Activated CD8-positive, alpha-beta T cell treated with anti-CD3 and anti-CD28 coated beads for 36 hours (primary cell): ENCODE measurements at regions not wholly inside any gene's neighbourhood (a gene's known extent, or its start where the extent isn't known, plus 50 kb on each side); places are given as distances from the start of the nearest gene placed in this dataset.

Experiments used
- ATAC-seq: fragments of 200-7000 bp; cut with Tn5 transposase; one replicate; pipeline ENCODE4 v1.10.0; 2021; ENCODE audit warnings: mild to moderate bottlenecking, moderate library complexity
- CTCF ChIA-PET: fragments of 350-600 bp; sonication (Branson Sonifier 250); formaldehyde crosslinking; loops from one replicate; lab custom pipeline; 2021; ENCODE audit warnings: antibody characterized with exemption; lab: Charles Lee
- POLR2A ChIA-PET: fragments of 350-600 bp; sonication (Branson Sonifier 250); formaldehyde crosslinking; loops from one replicate; lab custom pipeline; 2021; ENCODE audit warnings: antibody characterized with exemption; lab: Charles Lee
- DNase-seq: peaks from one replicate; pipeline ENCODE4 v3.0.0-alpha.2; 2020
- H3K27ac Mint-ChIP-seq: one replicate; pipeline ENCODE4 v1.8.0; 2021; ENCODE audit warnings: mild to moderate bottlenecking, mixed read lengths
- H3K27me3 Mint-ChIP-seq: one replicate; pipeline ENCODE4 v1.8.0; 2021; ENCODE audit warnings: mixed read lengths
- H3K36me3 Mint-ChIP-seq: one replicate; pipeline ENCODE4 v1.8.0; 2021; ENCODE audit warnings: low read depth, mixed read lengths
- H3K4me1 Mint-ChIP-seq: one replicate; pipeline ENCODE4 v1.8.0; 2021; ENCODE audit warnings: low read depth, mixed read lengths
- H3K4me3 Mint-ChIP-seq: one replicate; pipeline ENCODE4 v1.8.0; 2021; ENCODE audit warnings: mild to moderate bottlenecking, moderate library complexity, mixed read lengths
- H3K9me3 Mint-ChIP-seq: one replicate; pipeline ENCODE4 v1.8.0; 2021; ENCODE audit warnings: mixed read lengths
- intact Hi-C: fragments of 100-400 bp; cut with micrococcal nuclease; formaldehyde crosslinking; loops from one replicate; pipeline ENCODE4 v1.10.0; 2022
- TF ChIP-seq, protein P1 (sequence below): fragments of 200-600 bp; IDR thresholded peaks from one replicate; pipeline ENCODE4 v1.8.0; 2022; ENCODE audit warnings: antibody characterized with exemption, mild to moderate bottlenecking

DNA sequence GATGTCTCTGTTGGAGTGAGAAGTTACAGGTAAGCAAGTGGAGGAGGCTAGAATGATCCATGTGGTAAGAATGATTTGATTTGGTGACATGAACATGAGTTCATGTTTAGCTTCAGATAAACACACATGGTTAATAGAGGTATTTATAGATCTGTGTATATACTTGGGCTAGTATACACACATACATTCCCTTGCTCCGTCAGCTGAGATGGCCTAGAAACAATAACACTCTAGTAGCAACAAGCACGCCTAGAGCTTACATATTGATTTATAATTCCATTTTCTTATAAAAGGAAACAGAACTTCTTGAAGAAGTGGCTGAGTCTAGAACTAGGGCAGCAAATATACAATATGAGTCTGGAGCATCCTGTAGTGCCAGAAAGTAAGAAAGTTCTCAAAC, 223.0 kb downstream of the RND3 start:
- ChIA-PET POLR2A (no interaction called here), CTCF (no interaction called here)
- no peak overlapping the region for H3K27ac Mint-ChIP-seq
- TF ChIP-seq, protein P1, sequence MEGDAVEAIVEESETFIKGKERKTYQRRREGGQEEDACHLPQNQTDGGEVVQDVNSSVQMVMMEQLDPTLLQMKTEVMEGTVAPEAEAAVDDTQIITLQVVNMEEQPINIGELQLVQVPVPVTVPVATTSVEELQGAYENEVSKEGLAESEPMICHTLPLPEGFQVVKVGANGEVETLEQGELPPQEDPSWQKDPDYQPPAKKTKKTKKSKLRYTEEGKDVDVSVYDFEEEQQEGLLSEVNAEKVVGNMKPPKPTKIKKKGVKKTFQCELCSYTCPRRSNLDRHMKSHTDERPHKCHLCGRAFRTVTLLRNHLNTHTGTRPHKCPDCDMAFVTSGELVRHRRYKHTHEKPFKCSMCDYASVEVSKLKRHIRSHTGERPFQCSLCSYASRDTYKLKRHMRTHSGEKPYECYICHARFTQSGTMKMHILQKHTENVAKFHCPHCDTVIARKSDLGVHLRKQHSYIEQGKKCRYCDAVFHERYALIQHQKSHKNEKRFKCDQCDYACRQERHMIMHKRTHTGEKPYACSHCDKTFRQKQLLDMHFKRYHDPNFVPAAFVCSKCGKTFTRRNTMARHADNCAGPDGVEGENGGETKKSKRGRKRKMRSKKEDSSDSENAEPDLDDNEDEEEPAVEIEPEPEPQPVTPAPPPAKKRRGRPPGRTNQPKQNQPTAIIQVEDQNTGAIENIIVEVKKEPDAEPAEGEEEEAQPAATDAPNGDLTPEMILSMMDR, result no peak
- no peaks in the 10 kb centered on the region for H3K36me3 Mint-ChIP-seq
- ATAC-seq (no peak), DNase-seq (no peak)
- H3K4me1 Mint-ChIP-seq, result no peaks in the 10 kb centered on the region
- no peak overlapping the region for H3K4me3 Mint-ChIP-seq
- no peaks in the 10 kb centered on the region for H3K27me3 Mint-ChIP-seq
- no peaks in the 10 kb centered on the region for H3K9me3 Mint-ChIP-seq
- intact Hi-C loops, result no loop called here

DNA sequence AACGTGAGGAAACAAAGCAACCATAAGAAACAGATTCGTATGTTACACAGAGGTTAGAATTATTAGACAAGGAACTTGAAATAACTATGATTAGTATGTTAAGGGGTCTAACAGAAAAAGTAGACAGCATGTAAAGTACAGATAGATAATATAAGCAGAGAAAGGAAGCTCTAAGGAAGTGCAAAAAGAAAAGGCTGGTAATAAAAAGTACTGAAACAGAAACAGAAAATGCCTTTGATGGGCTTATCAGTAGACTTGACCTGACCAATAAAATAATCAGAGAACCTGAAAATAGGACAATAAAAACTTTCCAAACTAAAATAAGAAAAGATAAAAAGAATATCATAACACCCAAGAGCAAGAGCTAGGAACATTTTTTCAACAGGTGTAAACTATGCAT, 225.8 kb downstream of the RND3 start:
- no peak overlapping the region for H3K4me3 Mint-ChIP-seq
- no peak for DNase-seq
- no peaks in the 10 kb centered on the region for H3K36me3 Mint-ChIP-seq
- no peak overlapping the region for H3K27ac Mint-ChIP-seq
- no peaks in the 10 kb centered on the region for H3K4me1 Mint-ChIP-seq
- ChIA-PET CTCF (no interaction called here), POLR2A (interaction anchor here (0.6 kb wide), 1 partner anchor 30 kb away, joined by 3 read pairs; no protein-coding TSS in a partner anchor)
- intact Hi-C loops, result no loop called here
- H3K9me3 Mint-ChIP-seq, result no peaks in the 10 kb centered on the region
- TF ChIP-seq, protein P1, result no peak
- no peak for ATAC-seq
- H3K27me3 Mint-ChIP-seq, result no peaks in the 10 kb centered on the region

DNA sequence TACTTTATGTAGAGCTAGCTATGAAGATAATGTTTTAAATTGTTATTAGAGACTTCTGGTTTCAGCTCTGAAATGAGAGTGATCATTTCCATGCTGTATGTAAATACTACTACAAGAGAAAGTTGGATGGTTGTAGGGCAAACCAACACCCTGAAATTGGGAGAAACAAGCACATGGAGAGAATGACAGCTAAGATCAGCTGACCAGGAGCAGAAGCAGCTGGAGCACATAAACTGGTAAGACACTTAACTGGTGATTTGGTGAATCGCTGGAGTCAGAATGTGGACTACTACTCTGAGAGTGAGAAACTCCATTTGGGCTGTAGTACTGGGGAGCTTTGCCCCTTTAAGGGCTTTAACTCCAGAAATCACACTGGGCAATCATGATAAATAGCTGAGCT, 226.8 kb downstream of the RND3 start:
- intact Hi-C loops, result no loop called here
- TF ChIP-seq, protein P1, result no peak
- no peak for ATAC-seq
- Mint-ChIP-seq H3K4me3 (no peak overlapping the region), H3K9me3 (no peaks in the 10 kb centered on the region), H3K36me3 (no peaks in the 10 kb centered on the region), H3K4me1 (no peaks in the 10 kb centered on the region), H3K27ac (no peak overlapping the region), H3K27me3 (no peaks in the 10 kb centered on the region)
- CTCF ChIA-PET, result no interaction called here
- POLR2A ChIA-PET, result no interaction called here
- no peak for DNase-seq

DNA sequence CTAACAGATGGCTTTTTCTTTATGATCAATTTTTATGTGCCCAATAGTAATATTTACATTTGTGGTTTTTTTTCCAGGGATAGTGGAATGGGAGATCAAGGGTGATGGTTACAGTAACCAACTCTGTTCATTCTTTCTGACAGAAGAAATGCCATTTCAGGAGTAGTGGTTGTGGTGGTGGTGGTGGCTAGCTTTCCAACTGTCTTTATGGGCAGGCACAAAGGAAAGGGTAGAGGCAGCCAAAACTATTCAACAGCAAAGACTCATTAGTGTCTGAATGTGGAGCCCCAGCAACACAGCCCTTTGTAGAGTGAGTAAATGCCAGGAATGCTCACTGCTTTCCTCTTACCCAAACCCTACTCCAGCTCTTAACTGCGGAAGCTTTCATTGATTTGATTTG, 227.7 kb downstream of the RND3 start:
- Mint-ChIP-seq H3K27me3 (no peaks in the 10 kb centered on the region), H3K27ac (no peak overlapping the region), H3K36me3 (no peaks in the 10 kb centered on the region), H3K4me3 (no peak overlapping the region), H3K4me1 (no peaks in the 10 kb centered on the region), H3K9me3 (no peaks in the 10 kb centered on the region)
- TF ChIP-seq, protein P1, result no peak
- no peak for ATAC-seq
- CTCF ChIA-PET, result no interaction called here
- POLR2A ChIA-PET, result no interaction called here
- DNase-seq, result no peak
- intact Hi-C loops, result no loop called here

DNA sequence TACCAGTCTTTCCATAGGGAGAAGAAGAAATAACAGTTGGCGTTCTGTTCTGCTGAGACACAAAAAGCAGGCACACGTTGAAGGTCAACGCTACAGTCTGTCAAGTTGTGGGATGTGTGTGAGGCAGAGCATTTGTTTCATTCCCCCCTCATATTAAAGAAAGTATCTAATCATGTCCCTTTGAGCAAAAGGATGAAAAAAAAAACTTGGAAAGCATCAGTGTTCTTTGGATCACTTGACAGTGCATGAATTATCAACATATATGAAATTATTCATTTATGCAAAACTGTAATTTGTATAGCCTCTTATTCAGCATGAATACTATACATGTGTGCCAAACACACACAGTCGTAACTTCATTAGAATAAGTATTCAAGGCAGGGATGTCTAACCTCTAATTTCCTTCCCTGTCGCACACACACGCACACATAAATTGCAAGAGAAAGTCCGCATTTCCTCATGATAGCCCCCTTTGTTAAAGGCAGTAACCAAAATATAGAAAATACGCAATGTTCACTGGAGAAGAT, 228.6 kb downstream of the RND3 start:
- TF ChIP-seq, protein P1, result no peak
- Mint-ChIP-seq H3K4me1 (no peaks in the 10 kb centered on the region), H3K27ac (no peak overlapping the region), H3K36me3 (no peaks in the 10 kb centered on the region), H3K4me3 (no peak overlapping the region), H3K9me3 (no peaks in the 10 kb centered on the region), H3K27me3 (no peaks in the 10 kb centered on the region)
- ChIA-PET CTCF (no interaction called here), POLR2A (no interaction called here)
- DNase-seq, result no peak
- intact Hi-C loops, result no loop called here
- ATAC-seq, result no peak
